ENCODE measurements at regions not wholly inside any gene's neighbourhood (a gene's known extent, or its start where the extent isn't known, plus 50 kb on each side); places are given as distances from the start of the nearest gene placed in this dataset.

DNA sequence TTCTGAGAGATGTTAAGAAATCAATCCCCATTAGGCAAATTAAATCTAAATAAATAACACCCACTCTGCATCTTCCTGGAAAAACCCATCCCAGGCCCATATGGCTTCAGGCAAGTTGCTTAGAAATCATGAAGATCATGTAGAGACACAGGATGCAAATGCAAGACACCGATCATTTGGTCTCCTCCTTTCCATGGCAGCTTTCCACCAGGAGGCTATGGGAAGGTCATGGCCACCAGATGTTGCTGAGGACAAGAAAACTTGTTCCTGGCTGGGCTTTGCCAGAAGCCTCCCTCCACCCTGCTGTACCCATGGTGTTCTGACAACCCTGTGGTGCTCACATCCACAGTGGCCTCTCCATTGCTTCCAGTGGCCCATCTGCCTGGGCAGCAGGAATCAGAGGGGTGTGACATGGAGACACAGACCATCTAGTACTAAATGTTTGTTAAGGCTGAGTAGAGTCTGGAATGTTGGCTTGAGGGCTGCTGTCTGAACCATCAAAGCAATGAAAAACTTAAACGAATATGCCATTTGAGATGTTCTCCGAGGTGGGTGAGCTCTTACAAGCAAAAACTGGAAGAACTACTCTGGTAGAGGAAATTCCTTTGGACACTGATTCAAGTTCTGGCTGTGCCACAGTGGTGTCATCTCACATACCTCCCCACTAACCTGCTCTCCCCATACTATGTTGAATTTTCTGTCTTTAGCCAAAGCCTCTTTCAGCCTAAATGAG is 293.2 kb downstream of the TNS1 start:
- H3K4me3 Mint-ChIP-seq: no peak overlapping the region
- H3K4me1 Mint-ChIP-seq: no peaks in the 10 kb centered on the region
- H3K27me3 Mint-ChIP-seq: no peaks in the 10 kb centered on the region
- no peaks in the 10 kb centered on the region for H3K36me3 Mint-ChIP-seq (ENCODE audit: low read depth)
- no peaks in the 10 kb centered on the region for H3K9me3 Mint-ChIP-seq
- no peak overlapping the region for H3K27ac Mint-ChIP-seq
- no peak for ATAC-seq (replicated peaks)

DNA sequence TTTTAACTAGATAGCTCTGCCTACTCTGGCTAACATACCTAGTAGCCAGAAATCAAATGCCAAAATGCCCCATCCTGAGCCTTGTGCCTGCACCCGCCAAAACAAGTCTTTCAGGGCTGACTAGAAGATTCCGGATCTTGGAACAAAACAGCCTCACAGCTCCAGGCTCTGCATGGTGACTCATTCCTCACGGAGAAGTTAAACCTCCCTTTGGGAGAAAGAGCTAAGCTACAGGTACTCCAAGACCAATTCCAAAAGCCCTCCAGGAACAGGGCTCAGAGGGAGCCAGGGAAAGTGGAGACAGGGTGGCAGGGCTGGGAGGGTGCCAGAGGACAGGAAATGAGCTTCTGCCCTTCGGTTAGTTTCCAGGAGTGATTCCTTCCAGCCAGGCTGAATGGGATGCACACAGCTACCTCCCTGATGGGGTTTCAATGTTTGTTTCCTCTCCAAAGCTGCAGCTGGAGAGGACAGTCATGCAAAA is 295.6 kb downstream of the TNS1 start:
- Mint-ChIP-seq H3K9me3 (no peaks in the 10 kb centered on the region), H3K27ac (no peak overlapping the region), H3K27me3 (no peaks in the 10 kb centered on the region), H3K36me3 (ENCODE audit: low read depth) (no peaks in the 10 kb centered on the region), H3K4me3 (no peak overlapping the region), H3K4me1 (no peaks in the 10 kb centered on the region)
- no peak for ATAC-seq (replicated peaks)

DNA sequence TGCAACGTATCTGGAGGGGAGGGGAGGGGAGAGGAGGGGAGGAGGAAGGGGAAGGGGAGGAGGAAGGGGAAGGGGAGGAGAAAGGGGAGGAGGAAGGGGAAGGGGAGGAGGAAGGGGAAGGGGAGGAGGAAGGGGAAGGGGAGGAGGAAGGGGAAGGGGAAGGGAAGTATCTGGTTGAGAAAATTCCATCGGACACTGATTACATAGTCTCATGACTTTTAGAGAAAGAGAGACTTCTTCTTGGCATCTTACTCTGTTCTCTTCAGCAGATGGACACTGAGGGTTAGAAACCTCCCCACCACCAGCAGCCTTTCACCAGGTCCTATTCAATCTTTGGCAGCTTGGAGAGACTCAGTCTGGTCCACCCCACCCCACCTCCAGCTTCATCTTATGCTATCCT is 296.3 kb downstream of the TNS1 start:
- Mint-ChIP-seq H3K36me3 (ENCODE audit: low read depth) (no peaks in the 10 kb centered on the region), H3K9me3 (no peaks in the 10 kb centered on the region), H3K27me3 (no peaks in the 10 kb centered on the region), H3K4me1 (no peaks in the 10 kb centered on the region), H3K4me3 (no peak overlapping the region), H3K27ac (no peak overlapping the region)
- ATAC-seq (replicated peaks): no peak

- ATAC-seq (replicated peaks): no peak
- H3K27ac Mint-ChIP-seq: no peak overlapping the region
- H3K36me3 Mint-ChIP-seq (ENCODE audit: low read depth): no peaks in the 10 kb centered on the region
- H3K9me3 Mint-ChIP-seq: no peaks in the 10 kb centered on the region
- no peak overlapping the region for H3K4me3 Mint-ChIP-seq
- H3K4me1 Mint-ChIP-seq: no peaks in the 10 kb centered on the region
- no peaks in the 10 kb centered on the region for H3K27me3 Mint-ChIP-seq
Measured at GRCh38 chr2:217706095-217706494, 296.7 kb downstream of the TNS1 start.

- H3K4me3 Mint-ChIP-seq: no peak overlapping the region
- no peak overlapping the region for H3K27ac Mint-ChIP-seq
- no peaks in the 10 kb centered on the region for H3K36me3 Mint-ChIP-seq (ENCODE audit: low read depth)
- no peak for ATAC-seq (replicated peaks)
- no peaks in the 10 kb centered on the region for H3K9me3 Mint-ChIP-seq
- H3K4me1 Mint-ChIP-seq: no peaks in the 10 kb centered on the region
- no peaks in the 10 kb centered on the region for H3K27me3 Mint-ChIP-seq
Measured at GRCh38 chr2:217705461-217705860, 297.3 kb downstream of the TNS1 start.

DNA sequence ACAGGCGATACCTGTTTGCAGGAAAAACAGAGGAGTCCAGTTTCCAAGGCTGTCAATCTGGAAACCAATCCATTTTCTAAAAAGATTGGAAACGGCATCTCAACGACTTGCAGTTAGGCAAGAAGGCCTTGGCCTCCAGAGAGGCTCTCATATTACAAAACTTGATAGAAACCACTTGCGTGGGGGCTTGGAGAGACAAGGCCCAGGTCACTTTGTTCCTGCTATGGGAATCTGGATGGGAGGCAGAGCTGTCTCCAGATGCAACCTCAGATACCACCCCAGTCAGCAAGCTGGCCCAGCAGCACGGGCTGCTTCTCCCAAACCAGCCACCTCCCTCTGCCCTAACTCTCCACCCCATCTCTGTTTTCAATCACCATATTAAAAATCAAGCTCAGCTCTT is 298.8 kb downstream of the TNS1 start:
- no peak for ATAC-seq (replicated peaks)
- Mint-ChIP-seq H3K27ac (no peak overlapping the region), H3K27me3 (no peaks in the 10 kb centered on the region)

DNA sequence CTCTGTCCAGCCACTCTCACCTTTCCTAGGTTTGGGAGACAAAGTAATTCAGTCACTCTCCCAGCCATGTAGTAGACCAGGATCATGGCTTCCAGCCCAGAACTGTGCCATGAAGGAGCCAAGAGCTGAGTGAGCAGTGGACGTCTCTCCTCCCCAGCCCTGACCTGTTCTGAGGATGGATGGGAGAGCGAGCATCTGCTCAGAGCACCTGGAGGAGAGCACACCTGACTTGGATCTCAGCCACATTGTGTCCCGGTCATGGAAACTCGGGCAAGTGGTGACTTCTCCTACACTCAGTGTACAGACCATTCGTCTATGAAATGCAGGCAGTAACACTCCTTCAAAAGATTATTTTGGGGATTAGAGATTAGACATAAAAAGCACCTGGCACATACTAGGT is 299.7 kb downstream of the TNS1 start:
- Mint-ChIP-seq H3K4me3 (no peak overlapping the region), H3K9me3 (no peaks in the 10 kb centered on the region), H3K27ac (no peak overlapping the region), H3K36me3 (ENCODE audit: low read depth) (no peaks in the 10 kb centered on the region), H3K27me3 (no peaks in the 10 kb centered on the region), H3K4me1 (no peaks in the 10 kb centered on the region)
- no peak for ATAC-seq (replicated peaks)

More for the DNA sequence above, 298.8 kb downstream of the TNS1 start:
- no peaks in the 10 kb centered on the region for H3K9me3 Mint-ChIP-seq
- H3K4me3 Mint-ChIP-seq: no peak overlapping the region
- no peaks in the 10 kb centered on the region for H3K4me1 Mint-ChIP-seq
- no peaks in the 10 kb centered on the region for H3K36me3 Mint-ChIP-seq (ENCODE audit: low read depth)

DNA sequence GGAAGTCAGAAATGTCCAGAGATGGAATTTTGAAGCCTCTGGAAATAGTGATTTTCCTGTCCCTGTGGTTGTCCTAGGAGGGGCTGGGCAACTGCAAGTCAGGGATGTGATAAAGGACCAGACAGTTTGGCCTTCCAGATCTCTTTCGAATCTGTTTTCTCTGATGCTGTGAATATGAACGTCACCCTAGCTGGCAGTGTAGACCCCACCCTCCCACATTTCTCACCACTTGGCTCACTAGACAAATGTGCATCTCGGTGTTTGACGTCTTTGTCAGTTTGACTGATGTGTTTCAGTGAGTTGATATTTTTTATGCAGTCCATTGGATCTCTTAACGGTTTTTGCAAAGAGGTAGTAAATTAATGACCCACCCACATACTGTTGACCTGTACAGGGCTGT is 301.2 kb downstream of the TNS1 start:
- H3K4me3 Mint-ChIP-seq: no peak overlapping the region
- no peak overlapping the region for H3K27ac Mint-ChIP-seq
- H3K36me3 Mint-ChIP-seq (ENCODE audit: low read depth): no peaks in the 10 kb centered on the region
- H3K27me3 Mint-ChIP-seq: no peaks in the 10 kb centered on the region
- no peaks in the 10 kb centered on the region for H3K9me3 Mint-ChIP-seq
- no peak for ATAC-seq (replicated peaks)
- no peaks in the 10 kb centered on the region for H3K4me1 Mint-ChIP-seq

GRCh38 chr2:217698691-217699090 is 304.1 kb downstream of the TNS1 start:
- Mint-ChIP-seq H3K4me1 (peaks cover 8% of the 10 kb centered on the region), H3K27ac (no peak overlapping the region), H3K9me3 (peaks cover 3% of the 10 kb centered on the region), H3K36me3 (ENCODE audit: low read depth) (no peaks in the 10 kb centered on the region), H3K4me3 (no peak overlapping the region), H3K27me3 (no peaks in the 10 kb centered on the region)
- ATAC-seq (replicated peaks): no peak

- Mint-ChIP-seq H3K36me3 (ENCODE audit: low read depth) (no peaks in the 10 kb centered on the region), H3K9me3 (peaks cover 3% of the 10 kb centered on the region), H3K27ac (no peak overlapping the region), H3K4me3 (no peak overlapping the region), H3K27me3 (no peaks in the 10 kb centered on the region), H3K4me1 (peaks cover 8% of the 10 kb centered on the region)
- peak; percentile 32 for ATAC-seq (replicated peaks)
Measured at GRCh38 chr2:217695033-217695520, 307.7 kb downstream of the TNS1 start.

GRCh38 chr2:217694291-217694690 is 308.5 kb downstream of the TNS1 start:
- H3K4me3 Mint-ChIP-seq: no peak overlapping the region

DNA sequence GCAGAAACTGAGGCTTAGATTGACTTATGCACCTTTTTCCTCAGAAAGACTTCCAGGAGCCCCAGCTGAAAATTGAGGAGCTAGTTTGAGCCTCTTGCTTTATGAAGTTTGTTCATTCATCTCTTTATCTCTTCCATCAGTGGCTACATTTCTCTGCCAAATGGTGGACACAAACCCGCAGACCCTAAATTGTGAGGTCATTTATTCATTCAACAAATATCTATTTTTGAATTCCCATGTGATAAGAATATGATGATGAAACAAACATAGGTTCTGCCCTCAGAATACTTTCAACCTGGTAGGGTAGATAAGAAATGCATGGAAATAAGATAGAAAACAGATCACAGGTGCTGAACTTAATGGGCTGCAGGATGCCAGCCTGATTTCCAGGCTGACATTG is 309.4 kb downstream of the TNS1 start:
- Mint-ChIP-seq H3K9me3 (peaks cover 3% of the 10 kb centered on the region), H3K27ac (no peak overlapping the region), H3K4me1 (peaks cover 8% of the 10 kb centered on the region), H3K36me3 (ENCODE audit: low read depth) (no peaks in the 10 kb centered on the region), H3K27me3 (no peaks in the 10 kb centered on the region), H3K4me3 (no peak overlapping the region)
- ATAC-seq (replicated peaks): no peak

More at GRCh38 chr2:217694291-217694690, 308.5 kb downstream of the TNS1 start:
- Mint-ChIP-seq H3K4me1 (peaks cover 8% of the 10 kb centered on the region), H3K9me3 (peaks cover 3% of the 10 kb centered on the region), H3K27me3 (no peaks in the 10 kb centered on the region), H3K36me3 (ENCODE audit: low read depth) (no peaks in the 10 kb centered on the region), H3K27ac (no peak overlapping the region)
- ATAC-seq (replicated peaks): no peak

DNA sequence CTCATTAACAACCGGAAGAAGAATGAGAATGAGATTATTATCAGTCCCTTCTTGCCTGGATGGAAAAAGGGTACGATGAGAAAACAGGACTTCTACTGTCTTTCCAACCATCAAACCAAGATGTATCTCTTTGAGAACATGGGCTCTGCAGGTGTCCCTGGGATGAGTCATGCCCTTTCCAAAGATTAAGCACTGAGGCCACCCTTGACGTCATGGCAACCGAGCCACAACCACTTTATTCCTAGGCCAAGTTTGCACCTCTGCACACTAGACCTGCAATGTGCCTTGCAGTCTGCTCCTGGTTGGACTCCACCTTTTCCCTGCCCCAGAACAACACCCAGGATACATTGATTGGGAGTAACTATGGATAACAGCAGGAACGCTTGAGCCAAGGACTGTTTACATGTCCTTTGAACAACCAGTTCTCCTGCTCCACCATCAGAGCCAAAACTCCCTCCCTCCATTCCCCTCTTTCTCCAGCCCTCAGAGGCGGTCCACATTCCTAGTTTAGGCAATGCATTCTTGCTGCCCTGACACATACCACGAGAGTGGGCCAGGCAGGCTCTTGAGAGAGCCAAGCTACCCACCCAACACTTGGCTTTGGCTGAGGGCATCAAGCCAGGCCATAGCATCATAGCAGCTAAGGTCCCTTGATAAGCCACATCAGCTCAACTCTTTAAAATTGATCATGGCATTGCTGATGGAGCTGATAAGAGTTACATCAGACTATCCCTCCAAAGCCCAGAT is 310.7 kb downstream of the TNS1 start:
- H3K4me1 Mint-ChIP-seq: peaks cover 8% of the 10 kb centered on the region
- H3K27me3 Mint-ChIP-seq: no peaks in the 10 kb centered on the region
- no peak overlapping the region for H3K27ac Mint-ChIP-seq
- H3K4me3 Mint-ChIP-seq: no peak overlapping the region
- no peaks in the 10 kb centered on the region for H3K36me3 Mint-ChIP-seq (ENCODE audit: low read depth)
- no peak for ATAC-seq (replicated peaks)
- peaks cover 3% of the 10 kb centered on the region for H3K9me3 Mint-ChIP-seq

DNA sequence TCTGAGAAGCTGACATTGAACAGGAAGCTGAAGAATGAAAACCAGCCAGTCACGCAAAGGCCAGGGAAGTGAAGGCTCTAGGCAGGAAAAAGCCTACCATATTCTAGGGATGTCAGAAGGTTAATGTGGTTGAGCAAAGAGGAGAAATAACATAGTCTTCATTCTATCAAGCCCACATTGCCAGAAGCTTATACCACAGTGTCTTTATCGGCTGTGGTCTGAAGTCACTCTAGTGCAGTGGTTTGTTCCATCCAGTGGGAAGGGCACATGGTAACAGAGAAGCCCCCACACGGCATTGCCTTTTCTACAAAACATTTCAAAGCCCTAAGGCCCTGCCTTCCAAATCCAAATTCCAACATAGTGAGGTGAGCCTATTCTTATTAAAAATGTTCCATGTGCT is 311.3 kb downstream of the TNS1 start:
- peaks cover 8% of the 10 kb centered on the region for H3K4me1 Mint-ChIP-seq
- no peaks in the 10 kb centered on the region for H3K27me3 Mint-ChIP-seq
- ATAC-seq (replicated peaks): no peak
- no peaks in the 10 kb centered on the region for H3K36me3 Mint-ChIP-seq (ENCODE audit: low read depth)
- peaks cover 3% of the 10 kb centered on the region for H3K9me3 Mint-ChIP-seq
- H3K27ac Mint-ChIP-seq: no peak overlapping the region
- H3K4me3 Mint-ChIP-seq: no peak overlapping the region

- Mint-ChIP-seq H3K27me3 (no peaks in the 10 kb centered on the region), H3K9me3 (no peaks in the 10 kb centered on the region), H3K27ac (no peak overlapping the region), H3K4me3 (no peak overlapping the region), H3K36me3 (ENCODE audit: low read depth) (no peaks in the 10 kb centered on the region), H3K4me1 (no peaks in the 10 kb centered on the region)
- ATAC-seq (replicated peaks): no peak
Measured at GRCh38 chr2:217689053-217689452, 313.7 kb downstream of the TNS1 start.

Measured in activated T-helper 17 cell treated with anti-CD3 and anti-CD28 coated beads, Interleukin-2, amount 50 U/mL, for 72 hours (primary cell).